GF-D8 (cell line): ENCODE measurements at regions not wholly inside any gene's neighbourhood (a gene's known extent, or its start where the extent isn't known, plus 50 kb on each side); places are given as distances from the start of the nearest gene placed in this dataset.

Experiments
- DNase-seq: peaks from one replicate; lab custom pipeline; 2025; lab: John Stamatoyannopoulos, UW

DNA sequence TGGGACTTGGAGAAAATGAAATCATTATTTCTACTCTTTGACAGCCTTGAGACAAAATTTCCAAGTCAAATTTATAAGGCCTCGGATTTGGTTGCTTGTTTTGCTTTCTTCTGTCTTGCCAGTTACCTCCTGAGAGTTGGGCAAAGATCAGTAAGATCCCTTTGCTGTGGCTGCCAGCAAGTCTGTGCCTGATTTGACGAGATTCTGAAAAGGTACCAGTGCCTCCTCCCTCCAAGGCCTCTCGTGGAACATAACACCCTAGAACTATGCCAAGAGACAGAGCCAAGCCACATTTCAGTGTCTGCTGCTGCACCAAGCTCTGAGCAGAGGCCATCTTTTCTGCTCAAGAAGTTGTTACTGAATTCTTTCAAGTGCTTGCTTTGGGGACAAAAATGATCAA, 61.0 kb downstream of the GTPBP8 start:
- DNase-seq, result no peak

- DNase-seq, result no peak
These were observed 62.4 kb downstream of the GTPBP8 start for GRCh38 chr3:113053169-113053568.

DNA sequence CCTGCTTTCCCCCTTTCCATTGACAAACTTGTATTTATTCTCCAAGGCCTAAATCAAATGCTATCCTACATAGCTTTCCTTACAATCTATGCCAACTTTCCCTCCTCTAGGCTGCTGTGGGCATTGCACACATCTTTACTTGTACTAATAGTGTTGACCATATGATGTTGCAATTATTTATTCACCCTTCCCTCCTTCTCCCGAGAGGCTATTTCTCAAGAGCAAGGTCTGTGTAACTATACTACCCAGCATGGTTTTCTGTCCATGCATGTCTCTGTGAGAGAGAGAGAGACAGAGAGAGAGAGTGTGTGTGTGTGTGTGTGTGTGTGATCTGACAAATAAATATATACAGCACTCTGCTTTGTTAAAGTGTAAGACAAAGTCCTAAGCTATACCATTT, 63.8 kb downstream of the GTPBP8 start:
- peak; percentile 15 for DNase-seq

- DNase-seq, result no peak
These were observed 64.4 kb downstream of the GTPBP8 start for GRCh38 chr3:113055201-113055600.

- DNase-seq, result no peak
These were observed 65.2 kb downstream of the GTPBP8 start for GRCh38 chr3:113055961-113056360.

GRCh38 chr3:113057117-113057516, 66.3 kb downstream of the GTPBP8 start:
- no peak for DNase-seq

- DNase-seq, result no peak
These were observed 67.4 kb downstream of the GTPBP8 start for GRCh38 chr3:113058188-113058587.

- DNase-seq, result no peak
These were observed 71.9 kb downstream of the GTPBP8 start for GRCh38 chr3:113062705-113063104.

GRCh38 chr3:113063126-113063894, 72.5 kb downstream of the GTPBP8 start:
- no peak for DNase-seq

DNA sequence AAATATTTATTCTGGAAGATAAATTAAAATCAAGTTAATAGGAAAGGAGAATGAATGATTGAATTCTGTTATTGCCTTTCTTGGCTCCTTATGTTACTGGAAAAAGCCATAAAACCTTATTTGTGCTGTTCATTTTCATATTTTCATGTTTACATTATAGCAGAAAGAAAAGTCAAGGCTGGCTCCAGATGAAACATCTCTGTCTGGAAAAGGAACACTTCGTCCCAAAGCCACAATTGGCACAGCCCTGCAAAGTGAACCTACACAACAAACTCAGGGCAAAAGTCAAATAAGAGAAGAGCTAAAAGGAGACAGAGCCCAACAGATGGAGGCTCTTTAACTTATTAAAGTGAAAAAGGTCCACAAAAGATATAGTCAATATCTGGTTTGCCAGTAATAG, 73.4 kb downstream of the GTPBP8 start:
- DNase-seq, result no peak

DNA sequence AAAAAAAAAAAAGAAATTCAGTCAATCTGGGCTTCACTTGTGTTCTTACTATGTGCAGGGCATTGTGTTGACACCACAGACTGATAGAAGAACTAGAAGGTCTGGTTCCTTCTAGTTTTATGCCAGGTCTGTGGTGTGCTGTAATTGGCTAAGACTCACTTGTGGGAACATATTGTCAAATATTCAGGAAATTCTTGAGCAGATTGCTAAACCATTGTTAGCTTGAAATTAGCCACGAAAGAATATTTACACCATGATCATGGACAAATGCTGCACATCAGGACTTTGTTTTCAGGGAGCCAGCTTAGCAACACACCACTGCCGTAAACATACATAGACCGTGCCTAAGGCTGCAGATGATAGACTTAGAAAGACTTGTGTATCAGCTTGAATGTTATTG, 74.6 kb downstream of the GTPBP8 start:
- no peak for DNase-seq

DNA sequence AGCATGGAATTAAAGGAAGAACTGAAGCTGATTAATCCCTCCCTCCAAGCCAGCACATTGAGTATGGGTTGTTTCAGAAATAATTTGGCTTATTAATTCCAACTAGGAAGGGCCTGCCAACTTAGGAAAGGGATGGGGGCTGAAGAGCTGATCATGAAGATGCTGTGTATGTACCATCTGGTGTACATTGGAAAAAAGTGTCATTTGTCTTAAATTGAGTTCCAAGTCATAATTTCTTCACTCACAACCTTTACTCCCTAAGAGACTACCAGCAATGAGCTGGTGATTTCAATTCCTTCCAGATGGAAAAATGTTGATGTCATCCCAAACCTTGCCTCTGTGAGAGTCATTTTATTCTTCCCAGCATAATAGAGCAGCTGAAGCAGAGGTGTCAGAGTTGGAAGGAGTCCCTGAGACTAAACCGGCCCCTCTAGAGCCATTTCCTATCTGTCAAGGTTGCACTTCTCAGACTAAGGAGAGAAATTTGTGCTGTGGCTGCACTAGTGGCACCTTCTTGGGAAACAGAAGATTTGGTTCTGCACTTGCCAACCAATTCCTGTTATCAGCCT, 79.4 kb downstream of the GTPBP8 start:
- DNase-seq, result no peak

GRCh38 chr3:113070681-113071113, 79.9 kb downstream of the GTPBP8 start:
- DNase-seq, result no peak

DNA sequence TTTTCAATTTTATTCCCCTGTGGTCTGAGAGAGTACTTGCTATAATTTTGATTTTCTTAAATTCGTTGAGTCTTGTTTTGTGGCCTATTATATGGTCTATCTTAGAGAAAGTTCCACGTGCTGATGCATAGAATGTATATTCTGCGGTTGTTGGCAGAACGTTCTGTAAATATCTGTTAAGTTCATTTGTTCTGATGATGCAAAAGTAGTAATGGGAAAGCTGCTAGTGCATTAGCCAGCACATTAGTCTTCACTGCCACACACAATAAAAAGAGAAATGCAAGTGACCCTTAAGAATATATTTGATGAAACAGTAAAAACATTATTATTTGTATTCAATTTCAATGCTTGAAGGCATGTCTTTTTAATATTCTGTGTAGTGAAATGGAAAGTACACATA, 84.8 kb downstream of the GTPBP8 start:
- DNase-seq, result no peak

- DNase-seq, result no peak
These were observed 88.6 kb downstream of the GTPBP8 start for GRCh38 chr3:113079218-113079961.

DNA sequence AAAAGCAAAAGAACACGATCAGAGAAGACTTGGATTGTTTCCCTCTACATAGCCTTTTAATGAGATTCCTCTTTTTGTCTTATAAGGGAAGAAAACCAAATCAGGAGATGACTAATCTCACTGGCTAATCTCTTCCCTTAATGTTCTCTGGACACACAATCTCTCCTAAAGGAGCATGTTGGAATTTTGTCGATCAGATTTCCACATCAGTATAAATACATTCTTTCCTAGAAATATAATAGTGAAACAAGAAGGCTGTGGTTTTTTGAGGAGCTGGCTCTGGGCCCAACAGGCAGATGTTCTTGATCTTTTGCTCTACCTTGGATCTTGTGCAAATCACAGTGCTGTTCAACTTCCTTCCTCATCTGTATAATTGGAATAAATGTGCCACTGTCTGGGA, 94.0 kb downstream of the GTPBP8 start:
- no peak for DNase-seq

- no peak for DNase-seq
These were observed 96.0 kb downstream of the GTPBP8 start for GRCh38 chr3:113086560-113087461.

DNA sequence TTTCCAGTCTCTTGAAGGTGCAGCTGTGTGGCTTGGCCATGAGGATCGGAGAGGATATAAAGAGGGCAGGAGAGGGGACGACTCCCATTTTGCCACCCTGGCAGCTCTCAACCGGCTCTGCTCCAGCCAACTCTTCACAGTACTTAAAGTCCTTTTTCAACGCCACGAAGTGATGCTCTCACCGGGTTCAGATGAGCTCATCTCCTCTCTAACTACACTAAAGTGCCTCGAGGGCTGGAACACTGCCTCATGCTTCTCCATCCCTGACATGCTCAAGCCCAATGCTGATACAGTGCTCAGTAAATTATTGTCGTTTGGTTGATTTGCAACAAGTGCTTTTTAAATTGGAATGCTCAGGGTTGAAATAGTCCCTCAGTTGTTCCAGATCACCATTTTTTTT, 97.8 kb downstream of the GTPBP8 start:
- no peak for DNase-seq

GRCh38 chr3:113091417-113091816, 100.6 kb downstream of the GTPBP8 start:
- no peak for DNase-seq

DNA sequence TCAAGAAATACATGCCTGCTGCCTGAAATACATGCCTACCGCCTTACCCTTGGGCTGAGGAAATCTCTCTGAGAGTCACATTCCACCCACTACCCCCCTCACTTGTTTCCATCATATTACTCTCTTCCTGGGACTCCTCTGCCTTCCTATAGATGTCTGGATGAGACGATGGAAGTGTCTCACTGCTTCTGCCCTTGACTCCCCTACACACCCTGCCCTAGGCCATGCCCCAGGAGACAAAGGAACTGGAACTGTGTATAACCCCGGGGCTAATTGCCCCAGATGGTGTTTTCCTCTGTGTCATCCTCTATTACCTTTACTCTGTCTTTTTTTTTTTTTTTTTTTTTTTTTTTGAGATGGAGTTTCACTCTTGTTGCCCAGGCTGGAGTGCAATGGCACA, 102.0 kb downstream of the GTPBP8 start:
- no peak for DNase-seq

DNA sequence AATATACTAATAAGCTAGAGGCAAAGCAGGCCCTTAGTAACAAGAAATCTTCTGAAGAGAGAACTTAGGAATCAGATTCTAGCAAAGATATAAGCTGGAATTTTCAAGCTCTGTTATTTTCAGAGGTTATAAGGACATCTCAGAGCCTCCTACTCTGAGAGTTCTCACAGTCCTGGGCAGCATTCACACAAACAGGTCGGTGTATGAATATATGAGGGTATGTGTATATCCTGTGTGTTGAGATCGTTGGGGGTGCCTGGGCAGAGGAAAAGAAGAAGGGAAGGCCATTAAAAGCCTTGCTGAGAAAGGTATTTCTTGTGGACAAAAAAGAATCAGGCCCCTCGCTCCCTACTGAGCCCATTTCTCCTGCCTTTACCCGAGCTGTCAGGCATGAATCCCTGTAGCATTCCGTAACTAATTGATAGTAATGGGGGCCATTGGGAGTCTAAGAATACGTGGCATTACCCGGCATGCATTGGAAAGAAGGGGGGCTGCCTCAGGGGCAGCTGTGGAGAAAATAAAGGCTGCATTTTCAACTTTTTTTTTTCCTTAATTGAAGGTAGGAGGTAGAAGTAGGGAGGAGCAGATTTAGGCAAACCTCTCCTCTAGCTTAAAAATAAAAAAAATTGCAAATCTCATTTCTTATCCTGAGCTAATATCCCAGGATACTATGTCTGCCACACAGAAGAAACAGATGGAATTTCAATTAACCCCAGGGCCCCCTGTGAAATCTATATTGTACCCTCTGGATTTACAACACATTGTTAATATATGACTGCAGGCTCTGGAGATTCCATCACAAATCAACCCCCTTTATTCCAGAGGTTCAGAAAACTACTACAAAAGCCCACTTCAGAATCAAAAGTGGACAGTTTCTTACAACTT, 103.8 kb downstream of the GTPBP8 start:
- no peak for DNase-seq
